ENCODE measurements at regions not wholly inside any gene's neighbourhood (a gene's known extent, or its start where the extent isn't known, plus 50 kb on each side); places are given as distances from the start of the nearest gene placed in this dataset.

DNA sequence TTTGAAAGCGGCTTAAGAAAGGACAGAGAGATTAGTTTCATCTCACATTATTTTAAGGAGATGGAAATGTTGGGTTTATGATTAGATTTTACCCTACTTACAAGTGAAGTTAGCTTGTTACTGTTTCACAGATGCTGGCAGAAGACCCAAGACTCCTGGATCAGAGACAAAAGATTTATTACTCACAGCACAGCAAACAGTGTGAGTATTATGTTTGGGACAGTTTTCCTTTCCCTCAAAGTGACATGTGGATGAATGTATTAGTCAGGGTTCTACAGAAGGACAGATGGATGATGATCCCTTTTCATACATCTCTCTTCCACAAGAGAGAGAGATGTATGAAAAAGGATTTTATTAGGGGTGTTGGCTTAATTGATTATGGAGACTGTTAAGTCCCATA, 281.8 kb upstream of the CDH2 start:
- DNase-seq (ENCODE audit: low read depth, low spot score), result no peak
- intact Hi-C loops (cut with micrococcal nuclease; ENCODE audit: unreplicated experiment) (no loop called here), in situ Hi-C loops (cut with HindIII; ENCODE audit: low pct_unique_long_range_greater_than_20kb, low sequenced_read_pairs) (no loop called here)
- Histone ChIP-seq H3K27ac (ENCODE audit: low read length) (no peak overlapping the region), H3K4me3 (ENCODE audit: low read depth in 2 of 2, low read length in 2 of 2) (no peak overlapping the region), H3K4me1 (ENCODE audit: control insufficient read depth, insufficient read depth, low read length) (no peaks in the 10 kb centered on the region), H3K27me3 (ENCODE audit: control insufficient read depth, insufficient read depth, low read length) (no peaks in the 10 kb centered on the region), H3K36me3 (ENCODE audit: control insufficient read depth, insufficient read depth, low read length) (no peaks in the 10 kb centered on the region), H3K9me3 (ENCODE audit: control insufficient read depth, insufficient read depth, low read depth, low read length) (no peaks in the 10 kb centered on the region)
- TF ChIP-seq SIN3A (IDR thresholded peaks at IDR 0.05; ENCODE audit: borderline replicate concordance, insufficient read depth, low read depth, low read length) (no peak), POLR2AphosphoS5 (IDR thresholded peaks at IDR 0.05; ENCODE audit: low read depth, low read length) (no peak), TCF7L2 (IDR thresholded peaks at IDR 0.05; ENCODE audit: low read depth, low read length) (no peak)
- TF ChIP-seq, protein P1, sequence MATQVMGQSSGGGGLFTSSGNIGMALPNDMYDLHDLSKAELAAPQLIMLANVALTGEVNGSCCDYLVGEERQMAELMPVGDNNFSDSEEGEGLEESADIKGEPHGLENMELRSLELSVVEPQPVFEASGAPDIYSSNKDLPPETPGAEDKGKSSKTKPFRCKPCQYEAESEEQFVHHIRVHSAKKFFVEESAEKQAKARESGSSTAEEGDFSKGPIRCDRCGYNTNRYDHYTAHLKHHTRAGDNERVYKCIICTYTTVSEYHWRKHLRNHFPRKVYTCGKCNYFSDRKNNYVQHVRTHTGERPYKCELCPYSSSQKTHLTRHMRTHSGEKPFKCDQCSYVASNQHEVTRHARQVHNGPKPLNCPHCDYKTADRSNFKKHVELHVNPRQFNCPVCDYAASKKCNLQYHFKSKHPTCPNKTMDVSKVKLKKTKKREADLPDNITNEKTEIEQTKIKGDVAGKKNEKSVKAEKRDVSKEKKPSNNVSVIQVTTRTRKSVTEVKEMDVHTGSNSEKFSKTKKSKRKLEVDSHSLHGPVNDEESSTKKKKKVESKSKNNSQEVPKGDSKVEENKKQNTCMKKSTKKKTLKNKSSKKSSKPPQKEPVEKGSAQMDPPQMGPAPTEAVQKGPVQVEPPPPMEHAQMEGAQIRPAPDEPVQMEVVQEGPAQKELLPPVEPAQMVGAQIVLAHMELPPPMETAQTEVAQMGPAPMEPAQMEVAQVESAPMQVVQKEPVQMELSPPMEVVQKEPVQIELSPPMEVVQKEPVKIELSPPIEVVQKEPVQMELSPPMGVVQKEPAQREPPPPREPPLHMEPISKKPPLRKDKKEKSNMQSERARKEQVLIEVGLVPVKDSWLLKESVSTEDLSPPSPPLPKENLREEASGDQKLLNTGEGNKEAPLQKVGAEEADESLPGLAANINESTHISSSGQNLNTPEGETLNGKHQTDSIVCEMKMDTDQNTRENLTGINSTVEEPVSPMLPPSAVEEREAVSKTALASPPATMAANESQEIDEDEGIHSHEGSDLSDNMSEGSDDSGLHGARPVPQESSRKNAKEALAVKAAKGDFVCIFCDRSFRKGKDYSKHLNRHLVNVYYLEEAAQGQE (IDR thresholded peaks at IDR 0.05; ENCODE audit: insufficient read depth in 1 of 2, low read depth in 2 of 2, low read length in 1 of 2), result no peak
- TF ChIP-seq, protein P2, sequence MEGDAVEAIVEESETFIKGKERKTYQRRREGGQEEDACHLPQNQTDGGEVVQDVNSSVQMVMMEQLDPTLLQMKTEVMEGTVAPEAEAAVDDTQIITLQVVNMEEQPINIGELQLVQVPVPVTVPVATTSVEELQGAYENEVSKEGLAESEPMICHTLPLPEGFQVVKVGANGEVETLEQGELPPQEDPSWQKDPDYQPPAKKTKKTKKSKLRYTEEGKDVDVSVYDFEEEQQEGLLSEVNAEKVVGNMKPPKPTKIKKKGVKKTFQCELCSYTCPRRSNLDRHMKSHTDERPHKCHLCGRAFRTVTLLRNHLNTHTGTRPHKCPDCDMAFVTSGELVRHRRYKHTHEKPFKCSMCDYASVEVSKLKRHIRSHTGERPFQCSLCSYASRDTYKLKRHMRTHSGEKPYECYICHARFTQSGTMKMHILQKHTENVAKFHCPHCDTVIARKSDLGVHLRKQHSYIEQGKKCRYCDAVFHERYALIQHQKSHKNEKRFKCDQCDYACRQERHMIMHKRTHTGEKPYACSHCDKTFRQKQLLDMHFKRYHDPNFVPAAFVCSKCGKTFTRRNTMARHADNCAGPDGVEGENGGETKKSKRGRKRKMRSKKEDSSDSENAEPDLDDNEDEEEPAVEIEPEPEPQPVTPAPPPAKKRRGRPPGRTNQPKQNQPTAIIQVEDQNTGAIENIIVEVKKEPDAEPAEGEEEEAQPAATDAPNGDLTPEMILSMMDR (IDR thresholded peaks at IDR 0.05), result no peak
- BruUV-seq (replicated peaks), result no TSS peak
- ChIA-PET CTCF (no interaction called here), POLR2A (no interaction called here)
- no peak for ATAC-seq

DNA sequence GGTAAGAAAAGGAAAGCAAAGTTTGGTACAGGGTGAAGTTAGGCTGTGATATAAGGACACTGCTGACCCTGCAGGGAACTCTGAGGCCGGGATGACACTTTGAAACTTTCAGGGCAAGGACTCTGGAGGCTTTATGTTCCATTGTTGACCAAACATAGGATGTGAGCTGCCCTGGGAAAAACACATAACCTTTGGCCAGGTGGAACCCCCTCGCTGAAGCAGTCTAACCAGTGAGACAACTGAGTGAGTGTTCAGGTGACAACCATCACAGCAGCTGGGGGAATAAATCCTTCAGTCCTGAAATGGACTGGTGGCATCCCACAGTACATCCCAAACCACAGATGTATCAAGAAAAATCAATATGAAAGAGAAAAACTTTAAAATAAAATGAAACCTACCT, 280.9 kb upstream of the CDH2 start:
- in situ Hi-C loops (cut with HindIII; ENCODE audit: low pct_unique_long_range_greater_than_20kb, low sequenced_read_pairs) (no loop called here), intact Hi-C loops (cut with micrococcal nuclease; ENCODE audit: unreplicated experiment) (no loop called here)
- H3K27ac ChIP-seq (ENCODE audit: low read length), result no peak overlapping the region
- H3K4me1 ChIP-seq (ENCODE audit: control insufficient read depth, insufficient read depth, low read length), result no peaks in the 10 kb centered on the region
- H3K27me3 ChIP-seq (ENCODE audit: control insufficient read depth, insufficient read depth, low read length), result no peaks in the 10 kb centered on the region
- no peak overlapping the region for H3K4me3 ChIP-seq (ENCODE audit: low read depth in 2 of 2, low read length in 2 of 2)
- TF ChIP-seq, protein P2 (IDR thresholded peaks at IDR 0.05), result no peak
- TF ChIP-seq POLR2AphosphoS5 (IDR thresholded peaks at IDR 0.05; ENCODE audit: low read depth, low read length) (no peak), TCF7L2 (IDR thresholded peaks at IDR 0.05; ENCODE audit: low read depth, low read length) (no peak)
- no TSS peak for BruUV-seq (replicated peaks)
- ATAC-seq, result no peak
- POLR2A ChIA-PET, result no interaction called here
- DNase-seq (ENCODE audit: low read depth, low spot score), result no peak
- H3K9me3 ChIP-seq (ENCODE audit: control insufficient read depth, insufficient read depth, low read depth, low read length), result no peaks in the 10 kb centered on the region
- CTCF ChIA-PET, result no interaction called here
- H3K36me3 ChIP-seq (ENCODE audit: control insufficient read depth, insufficient read depth, low read length), result no peaks in the 10 kb centered on the region

DNA sequence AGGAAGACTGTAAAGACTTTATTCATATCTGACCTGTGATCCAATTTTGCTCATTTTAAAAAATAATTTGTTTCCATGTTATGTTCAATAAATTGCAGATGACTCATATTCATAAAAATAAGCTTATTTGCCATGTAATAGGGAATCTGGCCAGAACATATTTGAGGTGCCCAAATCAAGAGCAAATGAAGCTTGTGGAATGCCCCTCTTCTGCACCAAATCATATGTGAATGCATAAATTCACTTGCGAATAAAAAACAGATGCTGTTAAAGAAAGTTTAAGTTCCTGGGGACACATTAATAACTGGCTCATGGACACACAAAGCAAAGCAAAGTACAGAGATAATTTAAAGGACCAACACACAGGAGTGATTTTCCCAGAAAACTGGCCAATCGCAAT, 279.0 kb upstream of the CDH2 start:
- ChIA-PET CTCF (no interaction called here), POLR2A (no interaction called here)
- no peak overlapping the region for H3K27ac ChIP-seq (ENCODE audit: low read length)
- DNase-seq (ENCODE audit: low read depth, low spot score) (no peak), ATAC-seq (no peak)
- no peaks in the 10 kb centered on the region for H3K27me3 ChIP-seq (ENCODE audit: control insufficient read depth, insufficient read depth, low read length)
- no peaks in the 10 kb centered on the region for H3K4me1 ChIP-seq (ENCODE audit: control insufficient read depth, insufficient read depth, low read length)
- intact Hi-C loops (cut with micrococcal nuclease; ENCODE audit: unreplicated experiment) (no loop called here), in situ Hi-C loops (cut with HindIII; ENCODE audit: low pct_unique_long_range_greater_than_20kb, low sequenced_read_pairs) (no loop called here)
- TF ChIP-seq, protein P1 (IDR thresholded peaks at IDR 0.05; ENCODE audit: insufficient read depth in 1 of 2, low read depth in 2 of 2, low read length in 1 of 2), result no peak
- H3K9me3 ChIP-seq (ENCODE audit: control insufficient read depth, insufficient read depth, low read depth, low read length), result no peaks in the 10 kb centered on the region
- no peaks in the 10 kb centered on the region for H3K36me3 ChIP-seq (ENCODE audit: control insufficient read depth, insufficient read depth, low read length)
- H3K4me3 ChIP-seq (ENCODE audit: low read depth in 2 of 2, low read length in 2 of 2), result no peak overlapping the region
- BruUV-seq (replicated peaks), result no TSS peak

Measured in Panc1 (cell line).